ENCODE measurements at regions not wholly inside any gene's neighbourhood (a gene's known extent, or its start where the extent isn't known, plus 50 kb on each side); places are given as distances from the start of the nearest gene placed in this dataset.
"Not testable (repeated sequence)": the region's sequence is repeated elsewhere in the genome, so short reads cannot be mapped to it uniquely, and the experiment has no call there.

- not testable (repeated sequence) for TF ChIP-seq CTCF (IDR thresholded peaks at IDR 0.05; ENCODE audit: low read length); EZH2 (IDR thresholded peaks at IDR 0.05; ENCODE audit: borderline replicate concordance, low read length)
Measured at GRCh38 chrX:39798488-39798887, 299.3 kb downstream of the BCOR start.
